NCI-H1417 treated with DMSO at 0.1 percent for 48 hours (cell line): ENCODE measurements at regions not wholly inside any gene's neighbourhood (a gene's known extent, or its start where the extent isn't known, plus 50 kb on each side); places are given as distances from the start of the nearest gene placed in this dataset.

ENCODE experiments used
- DNase-seq: peaks from one replicate; lab custom pipeline; 2025; lab: John Stamatoyannopoulos, UW

DNA sequence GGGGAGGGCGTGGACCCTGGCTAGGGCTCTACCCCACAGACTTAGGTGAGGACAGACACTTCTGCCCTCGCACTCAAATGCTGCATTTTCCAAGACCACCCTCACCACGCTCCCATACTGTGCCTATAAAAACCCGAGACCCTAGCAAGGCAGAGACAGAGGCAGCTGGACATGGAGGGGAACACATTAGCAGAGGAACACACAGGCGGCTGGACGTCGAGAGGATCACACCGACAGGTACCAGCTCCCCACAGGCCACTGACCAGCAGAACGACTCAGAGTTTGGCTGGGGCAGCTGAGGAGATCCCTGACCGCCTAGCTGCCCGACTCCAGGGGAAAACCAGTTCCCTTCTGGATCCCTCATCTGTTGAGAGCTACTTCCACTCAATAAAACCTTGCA is 338.2 kb upstream of the SMIM30 start:
- DNase-seq, result no peak

DNA sequence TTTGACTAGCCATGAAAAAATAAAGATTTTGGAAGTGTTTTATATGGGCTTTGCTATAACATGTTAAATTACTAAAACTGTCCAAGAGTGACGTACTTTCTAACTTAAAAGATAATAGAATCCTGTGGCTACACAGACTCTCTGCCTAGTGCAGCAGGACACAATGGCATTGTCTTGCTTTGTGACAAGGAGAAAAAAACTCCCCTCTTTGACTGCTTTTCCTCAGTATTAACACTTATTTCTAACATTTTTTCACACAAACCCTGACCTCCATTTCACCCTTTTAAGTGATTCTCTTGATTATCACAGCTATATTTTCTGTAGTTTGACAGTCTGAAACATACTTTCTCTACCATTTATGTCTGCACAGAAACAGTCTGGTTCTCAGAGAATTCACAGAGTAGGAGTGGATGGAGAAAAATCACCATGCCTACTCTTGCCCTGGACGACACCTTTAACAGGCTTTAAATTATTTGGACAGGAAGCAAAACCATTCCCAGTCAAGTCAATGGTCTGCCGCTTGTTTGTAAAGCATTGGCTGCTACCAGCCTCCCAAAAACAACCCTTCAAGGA is 336.3 kb upstream of the SMIM30 start:
- DNase-seq, result no peak

DNA sequence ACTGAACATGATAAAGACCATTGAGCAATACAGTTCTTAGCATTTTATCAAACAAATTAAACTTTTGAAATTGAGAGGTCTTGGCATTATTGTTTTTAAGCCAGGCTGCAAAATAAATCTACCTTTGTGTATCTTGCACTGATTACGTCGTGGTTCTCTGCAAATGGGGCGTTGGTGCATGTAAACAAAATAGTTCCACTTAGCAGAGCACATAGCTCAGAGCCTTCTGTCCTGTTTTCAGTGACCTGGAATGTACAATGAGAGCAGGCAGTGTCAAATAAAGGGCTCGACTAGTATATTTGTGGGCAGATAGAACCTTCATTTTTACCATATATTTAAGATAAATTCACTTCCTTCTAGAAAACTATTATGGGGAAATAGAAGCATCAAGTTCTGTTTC is 333.9 kb upstream of the SMIM30 start:
- no peak for DNase-seq

DNA sequence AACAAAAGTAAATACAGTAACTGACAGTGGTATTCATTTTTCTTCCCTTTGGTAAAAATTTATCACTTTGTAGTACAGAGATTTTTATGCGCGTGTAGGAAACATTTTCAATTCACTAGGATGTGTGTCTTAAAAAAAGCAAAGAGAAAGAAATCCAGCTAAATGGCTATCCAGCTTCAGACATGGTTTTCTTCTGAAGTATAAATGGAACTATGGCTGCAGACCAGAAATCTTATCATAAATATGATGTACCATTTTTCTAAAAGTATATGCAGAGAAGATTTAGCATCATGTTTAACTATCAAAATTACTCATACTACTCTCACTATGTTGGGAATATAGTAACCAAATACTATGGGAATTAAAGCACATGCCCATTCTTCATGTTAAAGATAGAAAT is 328.4 kb upstream of the SMIM30 start:
- no peak for DNase-seq

DNA sequence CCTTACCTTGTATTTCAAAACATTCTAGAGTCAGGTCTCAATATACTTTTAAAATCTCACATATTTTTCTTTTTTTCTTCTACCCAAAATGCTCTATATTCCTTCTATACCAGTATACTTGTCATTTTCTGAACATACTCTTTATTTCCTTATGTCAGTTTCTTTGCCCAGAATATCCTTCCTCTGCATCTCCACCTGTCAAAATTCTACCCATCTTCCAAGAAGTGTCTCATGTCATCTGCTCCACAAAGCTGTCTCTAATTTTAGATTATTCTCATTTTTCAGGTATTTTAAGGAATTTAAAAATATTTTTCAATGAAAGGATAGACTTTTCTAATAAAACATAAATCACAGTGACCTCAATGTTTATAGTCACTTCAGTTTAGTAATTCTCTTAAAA is 328.0 kb upstream of the SMIM30 start:
- no peak for DNase-seq

DNA sequence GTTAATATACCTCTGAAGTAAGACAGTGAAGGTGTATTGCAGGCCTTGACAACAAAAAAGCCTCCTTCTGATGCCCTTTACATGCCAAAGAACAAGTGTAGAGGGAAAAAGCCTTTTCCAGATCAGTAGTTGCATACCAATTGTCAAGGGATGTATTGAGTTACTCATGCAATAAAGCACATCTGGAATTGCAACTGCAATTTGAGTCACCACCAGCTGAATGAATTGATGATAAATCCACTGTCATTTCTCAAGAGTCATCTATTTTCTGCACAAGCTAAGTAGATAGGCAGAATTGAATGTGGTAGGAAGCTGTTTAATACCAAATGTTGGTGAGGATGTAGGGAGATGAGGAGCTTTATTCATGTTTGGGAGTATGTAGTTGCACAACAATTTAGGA is 325.9 kb upstream of the SMIM30 start:
- no peak for DNase-seq

DNA sequence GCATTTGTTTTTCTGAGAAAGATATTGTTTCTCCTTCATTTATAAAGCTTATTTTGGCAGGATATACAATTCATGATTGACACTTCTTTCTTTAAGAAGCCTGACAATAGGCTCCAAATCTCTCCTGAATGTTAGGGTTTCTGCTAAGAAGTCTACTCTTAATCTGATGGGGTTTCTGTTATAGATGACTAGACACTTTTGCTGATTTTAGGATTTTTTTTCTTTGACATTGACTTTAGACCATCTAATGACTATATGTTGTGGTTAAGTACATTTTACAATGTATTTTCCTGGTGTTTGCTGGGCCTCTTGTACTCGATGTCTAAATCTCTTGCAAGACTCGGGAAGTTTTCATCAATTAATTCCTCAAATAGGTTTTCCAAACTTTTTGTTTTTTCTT is 321.8 kb upstream of the SMIM30 start:
- no peak for DNase-seq

DNA sequence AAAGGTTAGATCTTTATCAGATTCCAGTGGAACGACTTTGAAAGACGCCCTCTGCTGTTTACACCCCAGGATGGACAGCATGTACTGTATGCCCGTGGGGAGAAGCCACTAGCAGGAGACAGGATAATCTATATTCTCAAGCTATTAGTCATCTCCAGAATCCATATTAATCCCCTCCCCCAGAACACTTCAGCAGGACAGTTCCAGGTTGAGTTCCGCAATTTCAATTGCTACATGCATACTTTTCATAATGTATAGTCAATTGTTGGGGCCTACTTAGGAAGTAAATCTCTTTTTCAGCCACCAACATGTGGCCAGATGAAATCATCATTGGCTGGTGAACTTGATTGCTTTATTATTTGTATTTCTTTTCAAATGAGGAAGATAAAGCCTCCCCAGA is 313.1 kb upstream of the SMIM30 start:
- DNase-seq, result no peak

DNA sequence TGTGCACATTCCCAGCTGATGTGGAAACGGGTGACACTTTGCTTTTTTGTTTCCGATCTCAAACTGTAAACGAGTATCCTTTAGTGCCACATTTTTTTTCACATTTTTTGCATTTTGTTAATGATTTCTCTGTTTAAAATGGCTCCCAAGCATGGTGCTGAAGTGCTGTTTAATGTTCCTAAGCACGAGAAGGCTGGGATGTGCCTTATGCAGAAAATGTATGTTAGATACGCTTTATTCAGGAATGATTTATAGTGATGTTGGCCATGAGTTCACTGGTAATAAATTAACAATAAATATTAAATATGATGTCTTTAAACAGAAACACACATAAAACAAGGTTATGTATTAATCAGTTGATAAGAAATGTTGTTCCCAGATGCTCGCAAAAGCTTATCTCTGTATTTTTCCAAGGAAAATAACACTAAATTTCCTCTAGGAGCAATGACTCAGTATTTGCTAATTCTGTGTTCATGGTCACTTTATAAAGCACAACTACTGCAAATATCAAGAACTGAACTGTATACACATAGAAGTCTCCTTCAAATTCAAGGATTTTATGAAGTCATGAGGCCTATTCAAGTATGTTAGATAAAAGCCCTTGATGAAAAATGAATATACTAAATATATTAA is 305.9 kb upstream of the SMIM30 start:
- no peak for DNase-seq

DNA sequence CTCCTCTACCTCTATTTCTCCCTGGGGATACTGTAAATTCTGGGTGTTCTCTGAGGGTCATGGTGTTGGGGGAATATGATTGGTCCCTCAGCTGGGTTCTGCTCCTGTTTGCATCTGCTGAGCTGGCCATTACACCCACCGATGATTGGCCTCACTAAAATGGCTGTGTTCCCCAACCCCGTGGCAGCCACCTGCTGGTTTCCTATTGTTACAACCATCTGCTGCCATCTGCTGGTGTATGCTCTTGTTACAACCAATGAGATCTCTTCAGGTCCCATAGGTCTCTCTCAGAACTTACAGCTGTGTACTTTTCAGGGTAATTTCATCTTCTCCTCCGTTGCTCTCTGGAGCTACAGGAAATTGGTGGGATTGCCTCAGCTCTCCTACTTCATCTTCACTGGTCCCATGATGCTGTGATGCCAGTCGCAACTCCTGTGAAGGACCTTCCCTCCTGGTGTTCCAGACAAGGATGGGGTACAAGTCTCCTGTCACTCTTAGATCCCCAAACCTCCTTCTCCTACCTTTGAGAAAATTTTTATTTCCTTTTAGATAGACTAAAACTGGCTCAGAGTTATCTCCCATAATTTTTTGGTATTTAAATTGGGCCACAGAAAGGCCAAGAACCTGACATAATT is 303.5 kb upstream of the SMIM30 start:
- DNase-seq, result no peak

DNA sequence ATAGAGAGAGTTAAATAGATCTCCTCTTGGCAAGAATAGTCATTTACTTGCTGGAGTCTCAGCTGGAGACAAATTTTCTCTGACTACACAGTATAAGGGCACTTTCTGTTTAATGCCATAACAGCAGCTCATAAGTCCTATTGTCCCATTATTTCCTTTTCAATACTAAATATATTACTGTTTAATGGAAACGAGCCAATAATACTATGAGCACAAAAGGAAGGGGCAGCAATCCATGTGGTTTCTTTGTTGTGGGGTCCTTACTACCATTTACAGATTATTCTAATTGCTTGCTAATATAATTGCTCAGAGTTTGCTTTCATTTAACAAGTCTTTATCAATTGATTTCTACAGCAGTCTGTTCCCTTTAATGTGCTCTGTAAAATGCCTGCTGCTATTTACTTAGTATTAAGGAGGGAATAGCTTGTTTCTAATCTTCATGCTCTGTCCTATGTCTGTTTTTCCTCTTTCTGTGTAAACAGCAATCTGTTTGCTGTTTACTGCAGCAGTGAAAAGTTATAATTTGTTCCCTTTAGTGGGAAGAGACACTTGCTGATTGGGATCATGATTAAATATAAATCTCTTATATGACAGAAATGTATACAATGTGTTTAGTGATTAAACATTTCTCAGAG is 296.2 kb upstream of the SMIM30 start:
- DNase-seq, result peak; percentile 94

DNA sequence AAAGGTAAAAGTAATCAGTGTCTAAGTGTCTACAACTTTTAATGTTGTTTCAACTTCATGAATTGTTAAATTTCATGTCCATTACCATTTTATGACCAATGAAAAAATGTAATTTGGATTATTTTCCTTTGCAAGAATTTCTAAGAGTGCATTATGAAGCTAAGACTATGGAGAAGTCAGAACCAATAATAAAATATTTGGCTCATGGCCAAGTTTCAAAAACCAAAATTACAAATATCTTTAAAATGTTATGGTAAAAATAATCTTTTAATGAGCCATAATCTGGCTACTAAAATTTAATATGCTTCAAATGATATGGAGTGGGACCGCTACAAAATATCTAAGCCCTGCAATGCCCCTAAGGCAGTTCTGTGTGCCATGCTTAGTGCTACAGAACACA is 294.1 kb upstream of the SMIM30 start:
- DNase-seq, result no peak

DNA sequence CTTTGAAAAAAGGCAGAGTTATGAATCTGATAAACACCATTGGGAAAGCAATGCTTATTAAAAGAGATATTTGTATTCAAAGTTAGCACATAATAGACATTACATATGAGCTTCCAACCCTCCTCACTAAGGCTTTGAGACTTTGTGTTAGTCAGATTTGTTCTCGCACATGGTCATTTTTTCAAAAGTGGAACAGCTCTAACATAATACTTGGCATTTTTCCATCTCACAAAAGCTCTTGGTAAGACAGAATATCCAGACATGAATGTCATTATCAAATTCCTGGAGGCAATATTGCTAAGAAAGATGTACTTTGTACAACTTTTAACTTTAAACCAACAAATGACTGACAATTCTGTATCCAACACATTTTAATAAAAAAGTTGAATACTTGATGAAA is 292.4 kb upstream of the SMIM30 start:
- DNase-seq, result no peak

DNA sequence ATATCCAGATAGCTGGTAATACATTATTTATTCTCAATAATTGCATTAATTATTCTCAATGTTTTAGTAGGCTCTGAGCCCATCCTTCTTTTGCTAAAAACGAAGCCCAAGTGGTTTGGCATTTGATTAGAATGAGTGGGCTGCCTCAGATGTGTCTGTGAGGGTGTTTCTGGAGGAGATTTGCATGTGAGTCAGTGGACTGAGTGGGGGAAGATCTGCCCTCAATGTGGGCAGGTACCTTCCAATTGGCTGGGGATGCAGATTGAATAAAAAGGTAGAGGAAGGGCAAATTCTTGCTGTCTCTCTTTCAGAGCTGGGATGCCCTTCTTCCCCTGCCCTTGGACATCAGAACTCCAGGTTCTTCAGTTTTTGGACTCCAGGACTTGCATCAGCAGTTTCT is 290.6 kb upstream of the SMIM30 start:
- no peak for DNase-seq

DNA sequence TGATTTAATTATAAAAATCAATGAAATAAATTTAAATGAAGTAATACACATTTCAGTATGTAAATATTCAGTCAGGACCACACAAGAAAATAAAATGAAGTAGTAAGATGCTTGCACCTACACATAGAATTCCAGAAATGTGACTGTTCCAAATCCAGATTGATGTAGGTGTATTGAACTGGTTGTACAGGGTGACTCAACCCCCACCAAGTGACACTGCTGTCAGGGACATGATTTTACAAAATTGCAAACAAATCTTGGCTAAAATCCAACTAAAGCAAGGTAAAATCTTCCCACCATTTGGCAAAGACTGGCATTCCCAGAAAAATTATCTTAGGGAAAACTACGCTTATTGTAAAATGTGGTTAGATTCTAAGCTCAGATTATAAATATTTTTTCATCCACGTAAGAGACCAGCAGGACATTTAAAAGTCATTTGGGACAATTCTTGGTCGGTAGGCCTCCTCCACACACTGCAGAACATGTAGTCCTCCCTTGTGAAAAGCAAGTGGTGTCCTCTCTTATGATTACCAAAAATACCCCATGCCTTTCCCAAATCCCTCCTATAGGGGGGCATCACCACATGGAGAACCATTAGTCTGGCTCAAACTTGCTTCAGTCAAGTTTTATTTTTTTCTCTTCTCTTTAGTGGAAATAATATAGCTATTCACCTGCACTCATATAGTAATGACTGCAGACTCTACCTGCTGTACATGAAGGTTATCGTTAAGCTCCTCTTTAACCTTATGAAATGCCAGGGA is 287.1 kb upstream of the SMIM30 start:
- DNase-seq, result no peak

DNA sequence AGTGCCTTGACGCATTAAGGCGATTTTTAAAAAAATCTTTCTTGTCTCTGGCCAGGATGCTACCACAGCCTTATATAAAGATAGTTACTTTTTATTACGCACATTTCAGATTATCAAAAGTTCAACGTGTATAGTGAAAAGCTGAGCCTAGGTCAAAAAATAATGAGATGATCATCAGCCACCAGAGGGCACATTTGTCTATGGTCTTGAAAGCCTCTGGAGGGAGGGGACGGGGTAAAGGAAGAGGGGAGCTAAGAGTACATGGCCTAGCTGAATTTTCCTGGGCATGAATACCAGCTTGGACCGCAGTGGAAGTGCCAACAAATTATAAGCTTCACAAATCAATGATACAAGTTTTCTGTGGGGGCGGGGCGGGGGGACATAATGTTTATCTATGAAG is 285.9 kb upstream of the SMIM30 start:
- DNase-seq, result no peak

DNA sequence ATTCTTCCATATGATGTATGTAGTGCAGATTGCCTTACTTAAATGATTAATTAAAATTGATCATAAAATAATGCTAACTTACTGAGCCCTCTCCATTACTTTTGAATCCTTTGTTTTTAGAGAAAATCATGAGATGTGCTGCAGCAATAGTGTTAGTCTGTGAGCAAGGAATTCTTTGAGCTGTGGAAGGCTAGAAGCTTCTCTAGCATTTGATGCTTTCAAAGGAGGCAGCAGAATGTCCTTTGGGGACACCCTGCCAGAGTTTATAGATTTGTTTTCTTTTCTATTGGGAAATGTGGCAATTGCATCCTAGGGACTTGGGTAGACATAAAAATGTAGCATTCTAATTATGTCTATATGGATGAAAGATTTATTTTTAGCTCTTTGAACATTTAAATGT is 284.1 kb upstream of the SMIM30 start:
- no peak for DNase-seq

DNA sequence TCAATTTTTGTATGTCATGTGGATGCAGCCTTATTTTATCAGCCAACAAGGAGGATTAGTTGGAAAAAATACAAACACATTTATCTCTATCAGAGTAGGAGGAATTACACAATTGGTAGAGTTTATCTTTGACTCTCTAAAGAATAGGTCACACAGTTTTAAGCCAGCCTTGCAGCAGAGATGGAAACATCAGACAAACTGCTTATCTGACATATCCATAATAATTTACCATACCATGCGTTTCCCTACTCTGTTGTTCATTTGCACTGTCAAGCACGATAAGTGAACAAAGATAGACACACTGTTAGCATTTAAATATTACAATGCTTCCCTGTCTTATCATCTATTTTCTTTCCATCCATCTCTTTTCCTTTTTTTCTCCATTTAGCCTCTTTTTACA is 283.7 kb upstream of the SMIM30 start:
- DNase-seq, result no peak

DNA sequence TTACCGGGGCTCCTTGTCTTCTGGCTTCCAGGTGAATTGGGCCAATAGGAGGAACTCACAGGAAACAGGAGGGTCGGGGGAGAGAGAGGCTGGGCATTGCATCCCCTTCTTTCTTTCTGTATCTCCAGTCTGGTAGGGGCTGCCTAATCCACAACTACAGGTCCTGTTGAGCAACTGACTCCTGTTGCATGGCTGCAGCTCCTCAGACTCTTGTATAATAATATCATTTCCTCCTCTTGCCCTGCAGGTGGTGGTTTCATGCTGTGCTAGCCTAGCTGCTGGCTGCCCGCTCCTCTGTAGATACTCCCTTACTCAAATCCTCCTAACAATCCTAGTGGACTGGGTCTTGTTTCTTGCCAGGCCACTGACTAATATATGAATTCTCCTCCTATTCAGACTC is 276.5 kb upstream of the SMIM30 start:
- no peak for DNase-seq

DNA sequence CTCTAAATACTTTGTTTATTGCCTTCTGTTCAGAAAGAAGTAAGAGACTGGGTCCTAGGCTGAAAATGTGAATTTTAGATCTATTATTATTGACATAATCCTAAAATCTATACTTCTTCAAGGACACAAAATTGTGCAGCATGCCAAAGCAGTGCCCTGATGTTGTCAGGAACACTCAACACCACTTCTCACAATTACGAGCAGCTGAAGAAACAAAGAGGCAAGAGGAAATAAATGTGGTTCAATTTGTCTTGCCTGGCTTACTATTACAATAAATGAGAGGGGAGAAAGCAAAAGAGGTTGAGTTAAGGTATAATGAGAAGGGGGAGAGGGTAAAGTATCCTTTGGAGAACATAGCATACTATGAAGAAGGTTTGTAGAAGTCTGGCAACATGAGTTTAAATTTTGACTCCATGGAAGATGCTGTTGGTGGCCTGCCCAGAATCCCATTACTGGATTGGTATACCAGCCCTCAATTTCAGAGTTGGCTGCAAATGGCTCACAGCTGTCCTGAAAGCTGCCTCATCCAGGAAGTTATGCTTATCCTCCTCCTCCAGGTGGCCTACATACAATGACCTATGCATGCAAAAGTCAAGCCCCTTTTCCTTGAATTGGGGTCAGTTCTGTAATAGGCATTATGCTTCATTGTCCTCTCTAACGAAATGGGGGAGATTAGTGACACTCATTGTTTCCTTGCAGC is 274.6 kb upstream of the SMIM30 start:
- no peak for DNase-seq

DNA sequence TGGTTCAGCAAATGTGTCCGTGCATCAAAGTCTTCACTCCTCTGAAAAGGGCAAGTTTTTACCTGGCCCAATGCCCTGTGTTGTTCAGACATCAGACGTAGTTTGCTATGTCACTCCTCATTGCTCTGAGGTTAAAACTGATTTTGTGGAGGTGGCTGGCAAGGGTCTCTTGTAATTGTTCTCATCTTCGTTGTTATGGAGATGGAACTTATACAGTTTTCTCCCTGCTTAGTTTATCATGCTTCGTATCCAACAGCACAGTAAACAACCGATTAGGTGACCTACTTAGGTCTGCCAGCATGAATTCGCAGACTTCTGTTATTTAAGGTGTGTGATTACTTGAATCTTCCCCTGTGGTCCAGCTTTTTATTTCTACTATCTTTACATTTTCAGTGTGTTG is 274.1 kb upstream of the SMIM30 start:
- no peak for DNase-seq

DNA sequence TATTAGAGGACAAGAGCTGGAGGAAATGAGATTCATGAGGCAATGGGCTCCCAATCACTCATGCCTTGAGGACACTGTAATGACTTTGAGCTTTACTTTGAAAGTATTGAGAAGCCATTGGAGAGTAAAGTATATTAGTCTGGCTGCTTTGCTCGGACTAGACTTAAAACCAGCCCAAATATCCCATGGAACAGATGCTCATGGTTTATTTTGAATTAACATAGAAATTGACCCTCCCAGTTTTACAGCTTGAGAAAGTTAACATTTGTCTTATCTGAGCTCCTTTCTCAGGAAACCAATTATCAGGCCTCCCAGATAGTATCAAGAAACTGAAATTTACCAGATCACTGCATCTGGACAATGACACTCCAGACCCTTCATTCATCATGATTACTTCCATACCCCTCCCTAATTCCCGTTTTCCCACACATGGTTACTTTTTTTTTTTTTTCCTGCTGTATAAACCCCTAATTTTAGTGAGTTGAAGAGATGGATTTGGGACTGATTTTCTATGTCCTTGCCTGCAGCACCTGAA is 270.8 kb upstream of the SMIM30 start:
- no peak for DNase-seq
